Tibial nerve (tissue), 4 donors: ENCODE measurements at regions not wholly inside any gene's neighbourhood (a gene's known extent, or its start where the extent isn't known, plus 50 kb on each side); places are given as distances from the start of the nearest gene placed in this dataset.

Source experiments
- CTCF ChIP-seq, 5 experiments: fragments of 200-600 bp in 3 of 5; fragments of 450-650 bp in 2 of 5; sonication (generic) in 3 of 5; IDR thresholded peaks; one replicate each; pipeline ENCODE4 v1.5.1; 2016 to 2019; ENCODE audit warnings: antibody characterized with exemption in 5 of 5, mild to moderate bottlenecking in 3 of 5, moderate library complexity in 2 of 5
- EP300 ChIP-seq, 2 donors: sonication (generic); formaldehyde crosslinking; IDR thresholded peaks; one replicate each; pipeline ENCODE4 v1.6.1; 2017; ENCODE audit warnings: antibody characterized with exemption in 2 of 2, mild to moderate bottlenecking in 1 of 2
- POLR2A ChIP-seq, 2 donors: fragments of 450-650 bp; IDR thresholded peaks; one replicate each; pipeline ENCODE4 v1.6.1; 2017; ENCODE audit warnings: antibody characterized with exemption in 2 of 2, mild to moderate bottlenecking in 2 of 2, moderate library complexity in 2 of 2

GRCh38 chr9:90099262-90099963 lies 494.6 kb downstream of the GADD45G start:
- peak; percentile 15 to 65 (median 30) for TF ChIP-seq CTCF (IDR thresholded peaks at IDR 0.05)
- no peak for TF ChIP-seq POLR2A (IDR thresholded peaks at IDR 0.05)
- no peak for TF ChIP-seq EP300 (IDR thresholded peaks at IDR 0.05)
